Ovary (tissue), 3 donors: ENCODE measurements at regions not wholly inside any gene's neighbourhood (a gene's known extent, or its start where the extent isn't known, plus 50 kb on each side); places are given as distances from the start of the nearest gene placed in this dataset.

Experiments
- CTCF ChIP-seq, 3 donors: fragments of 450-650 bp in 2 of 3; fragments of 200-600 bp in 1 of 3; IDR thresholded peaks; one replicate each; pipeline versions ENCODE4 v1.5.1 to v1.8.0; 2016 to 2022; ENCODE audit warnings: antibody characterized with exemption in 3 of 3, mild to moderate bottlenecking in 1 of 3
- EP300 ChIP-seq: sonication (generic); formaldehyde crosslinking; IDR thresholded peaks from one replicate; pipeline ENCODE4 v1.6.1; 2017; ENCODE audit warnings: antibody characterized with exemption
- POLR2A ChIP-seq: fragments of 450-650 bp; IDR thresholded peaks from one replicate; pipeline ENCODE4 v1.6.1; 2017; ENCODE audit warnings: antibody characterized with exemption, mild to moderate bottlenecking, moderate library complexity
- donor health status: DM: no; HTN: no; CAD: no.

DNA sequence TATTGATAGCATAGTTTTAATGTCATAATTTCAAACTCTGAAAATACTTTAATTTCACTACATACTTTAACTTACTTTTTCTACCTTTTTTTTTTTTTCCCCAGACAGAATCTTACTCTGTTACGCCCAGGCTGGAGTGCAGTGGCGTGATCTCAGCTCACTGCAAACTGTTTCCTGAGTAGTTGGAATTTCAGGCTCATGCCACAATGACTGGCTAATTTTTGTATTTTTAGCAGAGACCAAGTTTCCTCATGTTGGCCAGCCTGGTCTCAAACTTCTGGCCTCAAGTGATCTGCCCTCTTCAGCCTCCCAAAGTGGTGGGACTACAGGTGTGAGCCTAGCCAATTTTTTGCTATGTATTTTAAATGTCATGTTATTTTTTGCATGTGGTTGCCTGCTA, 741.6 kb downstream of the TRAM1L1 start:
- TF ChIP-seq CTCF (IDR thresholded peaks at IDR 0.05) (no peak), POLR2A (no peak), EP300 (no peak)
